ENCODE measurements at regions not wholly inside any gene's neighbourhood (a gene's known extent, or its start where the extent isn't known, plus 50 kb on each side); places are given as distances from the start of the nearest gene placed in this dataset.
A peak's percentile ranks its signal among the peaks of the same experiment; 100 is the strongest.
"Not testable (repeated sequence)": the region's sequence is repeated elsewhere in the genome, so short reads cannot be mapped to it uniquely, and the experiment has no call there.

DNA sequence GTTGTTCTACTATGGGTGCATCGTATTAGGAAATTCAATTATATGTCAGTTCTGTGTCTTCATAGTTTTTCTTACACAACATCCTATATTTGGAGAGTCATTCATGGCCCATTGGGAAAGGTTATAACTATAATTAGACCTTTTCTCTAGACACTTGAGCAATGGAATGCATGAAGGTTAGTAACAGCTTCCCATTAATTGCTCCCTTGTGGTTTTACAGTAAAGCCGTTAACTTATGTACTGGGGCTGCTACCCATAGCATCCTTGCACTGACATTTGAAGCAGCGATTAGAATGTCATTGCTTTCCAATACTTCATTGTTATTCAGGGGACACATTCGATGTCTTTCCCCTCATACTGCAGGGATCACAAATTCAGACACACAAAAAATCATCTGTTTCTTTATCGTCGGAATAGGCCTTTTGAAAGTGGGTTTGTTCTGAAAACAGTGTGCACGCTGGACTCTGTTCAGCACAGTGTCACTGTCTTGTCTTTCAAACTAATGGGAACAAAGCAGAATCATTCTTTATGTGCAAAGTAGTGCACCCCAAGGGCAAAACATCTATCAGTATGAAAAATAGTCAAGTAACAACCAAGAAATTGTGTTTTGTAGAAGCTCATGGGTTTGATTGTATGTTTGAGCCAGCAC, 634.3 kb upstream of the MAP3K7 start:
- in situ Hi-C loops (cut with HindIII; ENCODE audit: low sequenced_read_pairs): no loop called here
- DNase-seq (ENCODE audit: low read depth, low spot score): no peak
- H3K4me3 ChIP-seq (ENCODE audit: low read depth, low read length): no peak overlapping the region
- TF ChIP-seq, protein P1, sequence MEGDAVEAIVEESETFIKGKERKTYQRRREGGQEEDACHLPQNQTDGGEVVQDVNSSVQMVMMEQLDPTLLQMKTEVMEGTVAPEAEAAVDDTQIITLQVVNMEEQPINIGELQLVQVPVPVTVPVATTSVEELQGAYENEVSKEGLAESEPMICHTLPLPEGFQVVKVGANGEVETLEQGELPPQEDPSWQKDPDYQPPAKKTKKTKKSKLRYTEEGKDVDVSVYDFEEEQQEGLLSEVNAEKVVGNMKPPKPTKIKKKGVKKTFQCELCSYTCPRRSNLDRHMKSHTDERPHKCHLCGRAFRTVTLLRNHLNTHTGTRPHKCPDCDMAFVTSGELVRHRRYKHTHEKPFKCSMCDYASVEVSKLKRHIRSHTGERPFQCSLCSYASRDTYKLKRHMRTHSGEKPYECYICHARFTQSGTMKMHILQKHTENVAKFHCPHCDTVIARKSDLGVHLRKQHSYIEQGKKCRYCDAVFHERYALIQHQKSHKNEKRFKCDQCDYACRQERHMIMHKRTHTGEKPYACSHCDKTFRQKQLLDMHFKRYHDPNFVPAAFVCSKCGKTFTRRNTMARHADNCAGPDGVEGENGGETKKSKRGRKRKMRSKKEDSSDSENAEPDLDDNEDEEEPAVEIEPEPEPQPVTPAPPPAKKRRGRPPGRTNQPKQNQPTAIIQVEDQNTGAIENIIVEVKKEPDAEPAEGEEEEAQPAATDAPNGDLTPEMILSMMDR (IDR thresholded peaks at IDR 0.05; ENCODE audit: low read depth, low read length): no peak

DNA sequence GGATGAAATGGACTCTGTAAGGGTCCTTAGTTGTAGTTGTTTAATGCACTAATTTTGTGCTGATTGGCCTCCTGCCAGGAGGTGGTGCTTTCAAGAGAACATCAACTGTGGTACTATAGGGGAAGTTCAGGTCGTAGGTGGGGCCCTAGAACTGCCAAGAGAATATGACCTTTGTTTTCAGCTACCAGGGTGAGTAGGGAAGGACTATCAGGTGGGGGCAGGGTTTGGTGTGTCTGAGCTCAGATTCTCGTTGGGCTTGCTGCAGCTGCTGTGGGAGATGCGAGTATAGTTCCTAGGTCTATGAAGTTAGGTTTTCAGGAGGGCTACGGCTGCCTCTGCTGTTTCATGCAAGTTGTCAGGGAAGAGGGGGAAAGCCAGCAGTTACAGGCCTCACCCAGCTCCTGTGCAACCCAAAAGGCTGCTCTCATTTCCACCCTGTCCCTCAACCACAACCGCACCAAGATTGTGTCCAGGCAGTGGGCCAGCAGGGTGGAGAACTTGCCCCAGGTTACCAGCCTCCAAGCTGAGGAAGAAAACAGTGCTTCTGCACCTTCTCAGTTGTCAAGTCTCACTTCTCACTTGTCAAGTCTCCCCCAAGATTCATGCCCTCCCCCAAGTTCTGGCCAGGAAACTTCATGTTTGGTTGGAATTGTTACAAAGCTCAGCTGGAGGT, 626.5 kb upstream of the MAP3K7 start:
- H3K4me3 ChIP-seq (ENCODE audit: low read depth, low read length): no peak overlapping the region
- DNase-seq (ENCODE audit: low read depth, low spot score): no peak
- TF ChIP-seq, protein P1 (IDR thresholded peaks at IDR 0.05; ENCODE audit: low read depth, low read length): no peak
- in situ Hi-C loops (cut with HindIII; ENCODE audit: low sequenced_read_pairs): no loop called here

DNA sequence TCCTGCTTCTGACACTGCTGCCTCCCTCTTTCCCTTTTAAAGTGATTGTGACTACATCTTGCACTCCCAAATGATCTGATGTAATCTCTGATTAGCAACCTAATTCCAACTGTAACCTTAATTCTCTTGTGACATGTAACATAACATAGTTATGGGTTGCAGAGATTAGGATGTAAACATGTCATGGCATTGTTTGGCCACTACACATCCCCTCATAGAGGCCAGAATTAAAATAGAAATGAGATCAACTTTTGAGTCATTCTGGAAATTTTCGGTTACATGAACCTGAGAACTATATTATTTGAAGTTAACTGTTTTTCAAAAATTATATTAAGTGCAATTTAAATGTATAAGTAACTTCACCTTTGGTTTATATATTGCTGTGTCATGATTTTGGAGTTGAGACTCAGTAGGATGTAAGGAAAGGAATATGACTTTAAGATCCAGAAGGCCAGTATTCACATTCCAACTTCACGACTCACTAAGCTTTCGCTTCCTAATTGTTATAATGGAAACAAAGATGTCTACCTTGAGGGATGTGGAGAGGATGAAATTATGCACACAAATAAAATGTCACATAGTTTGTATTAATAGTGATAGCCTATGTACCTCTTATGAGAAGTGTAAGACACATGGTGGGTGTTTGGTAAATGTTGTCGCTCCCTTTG, 611.9 kb upstream of the MAP3K7 start:
- in situ Hi-C loops (cut with HindIII; ENCODE audit: low sequenced_read_pairs): no loop called here
- H3K4me3 ChIP-seq (ENCODE audit: low read depth, low read length): no peak overlapping the region
- peak; percentile 33 for DNase-seq (ENCODE audit: low read depth, low spot score)
- TF ChIP-seq, protein P1 (IDR thresholded peaks at IDR 0.05; ENCODE audit: low read depth, low read length): no peak

DNA sequence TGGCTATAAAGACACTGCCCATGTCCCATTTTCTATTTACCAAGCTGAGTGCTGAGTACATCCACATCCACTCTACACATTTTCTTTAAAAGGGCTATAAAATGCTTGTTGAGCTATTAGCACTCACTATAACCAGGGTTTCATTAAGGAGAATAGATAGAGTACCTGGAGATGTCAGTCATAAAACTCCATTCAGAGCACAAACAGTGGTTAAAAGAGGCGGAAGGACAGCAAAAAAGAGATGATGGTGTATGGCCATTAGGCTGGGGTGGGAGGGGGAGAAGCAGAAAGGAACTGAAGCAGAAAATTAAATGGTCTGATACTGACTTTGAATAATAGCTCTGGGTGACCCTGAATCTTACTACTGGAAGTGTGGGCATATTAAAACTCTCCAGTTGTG, 609.9 kb upstream of the MAP3K7 start:
- in situ Hi-C loops (cut with HindIII; ENCODE audit: low sequenced_read_pairs): no loop called here
- TF ChIP-seq, protein P1 (IDR thresholded peaks at IDR 0.05; ENCODE audit: low read depth, low read length): no peak
- no peak overlapping the region for H3K4me3 ChIP-seq (ENCODE audit: low read depth, low read length)
- no peak for DNase-seq (ENCODE audit: low read depth, low spot score)

DNA sequence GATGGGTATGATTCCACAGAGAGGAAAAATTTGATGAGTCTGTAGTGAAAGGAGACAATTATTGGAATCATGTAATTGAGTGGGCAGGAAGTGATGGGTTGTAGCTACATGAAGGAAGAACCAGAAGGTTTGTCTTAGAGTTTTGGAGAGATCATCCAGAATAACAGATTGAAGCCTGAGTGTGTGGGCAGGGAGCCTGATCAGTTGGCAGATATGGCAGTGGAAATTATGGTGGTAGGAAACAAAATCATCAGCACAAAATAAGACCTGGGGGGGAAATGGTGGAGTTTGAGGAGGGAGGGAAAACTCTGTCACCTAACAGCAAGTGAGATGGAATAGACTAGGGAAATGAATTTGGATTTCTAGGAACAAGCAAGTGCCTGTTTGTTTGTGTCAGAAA, 606.6 kb upstream of the MAP3K7 start:
- no peak for DNase-seq (ENCODE audit: low read depth, low spot score)
- in situ Hi-C loops (cut with HindIII; ENCODE audit: low sequenced_read_pairs): no loop called here
- TF ChIP-seq, protein P1 (IDR thresholded peaks at IDR 0.05; ENCODE audit: low read depth, low read length): no peak
- H3K4me3 ChIP-seq (ENCODE audit: low read depth, low read length): no peak overlapping the region

DNA sequence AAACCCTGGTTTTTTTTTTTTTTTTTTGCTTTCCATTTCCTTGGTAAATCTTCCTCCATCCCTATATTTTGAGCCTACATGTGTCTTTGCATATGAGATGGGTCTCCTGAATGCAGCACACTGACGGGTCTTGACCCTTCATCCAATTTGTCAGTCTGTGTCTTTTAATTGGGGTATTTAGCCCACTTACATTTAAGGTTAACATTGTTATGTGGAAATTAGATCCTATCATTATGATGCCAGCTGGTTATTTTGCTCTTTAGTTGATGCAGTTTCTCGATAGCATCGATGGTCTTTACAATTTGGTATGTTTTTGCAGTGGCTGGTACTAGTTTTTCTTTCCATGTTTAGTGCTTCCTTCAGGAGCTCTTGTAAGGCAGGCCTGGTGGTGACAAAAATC, 603.2 kb upstream of the MAP3K7 start:
- H3K4me3 ChIP-seq (ENCODE audit: low read depth, low read length); DNase-seq (ENCODE audit: low read depth, low spot score); in situ Hi-C loops (cut with HindIII; ENCODE audit: low sequenced_read_pairs): not testable (repeated sequence)

DNA sequence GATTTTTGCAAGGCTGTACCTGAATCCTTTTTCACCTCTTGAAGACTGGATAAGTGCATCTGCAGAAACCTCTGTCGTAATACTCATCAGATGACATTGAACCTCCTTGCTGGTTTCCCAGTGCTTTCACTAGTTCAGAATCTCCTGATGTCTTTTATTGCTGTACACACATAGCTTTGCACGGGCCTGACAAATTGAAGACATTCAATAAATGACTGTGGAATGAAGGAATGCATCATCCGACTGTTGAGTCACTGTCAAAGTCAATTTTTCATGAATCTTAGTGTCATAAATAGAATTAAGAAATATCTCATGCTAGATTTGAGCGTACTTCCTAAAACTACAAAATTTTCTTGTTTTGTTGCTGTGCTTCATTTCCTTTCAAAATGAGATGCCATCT, 598.2 kb upstream of the MAP3K7 start:
- TF ChIP-seq, protein P1 (IDR thresholded peaks at IDR 0.05; ENCODE audit: low read depth, low read length): no peak
- in situ Hi-C loops (cut with HindIII; ENCODE audit: low sequenced_read_pairs): no loop called here
- H3K4me3 ChIP-seq (ENCODE audit: low read depth, low read length): no peak overlapping the region
- no peak for DNase-seq (ENCODE audit: low read depth, low spot score)

Data from astrocyte of the spinal cord (primary cell).